ENCODE measurements at regions not wholly inside any gene's neighbourhood (a gene's known extent, or its start where the extent isn't known, plus 50 kb on each side); places are given as distances from the start of the nearest gene placed in this dataset.

GRCh38 chr9:3012245-3012644 is 168.3 kb upstream of the PUM3 start:
- no peak for TF ChIP-seq POLR2A (IDR thresholded peaks at IDR 0.05)
- TF ChIP-seq CTCF (IDR thresholded peaks at IDR 0.05) = no peak

Measured in right lobe of liver (tissue), 4 donors.